CD8-positive, alpha-beta memory T cell (primary cell): ENCODE measurements at regions not wholly inside any gene's neighbourhood (a gene's known extent, or its start where the extent isn't known, plus 50 kb on each side); places are given as distances from the start of the nearest gene placed in this dataset.

Experiments
- CTCF ChIA-PET: fragments of 350-600 bp; sonication (Branson Sonifier 250); formaldehyde crosslinking; loops from one replicate; lab custom pipeline; 2021; ENCODE audit warnings: antibody characterized with exemption; lab: Charles Lee
- POLR2A ChIA-PET: fragments of 350-600 bp; sonication (Branson Sonifier 250); formaldehyde crosslinking; loops from one replicate; lab custom pipeline; 2021; ENCODE audit warnings: antibody characterized with exemption; lab: Charles Lee
- DNase-seq, 5 donors: peaks; one replicate each; pipeline versions ENCODE4 v3.0.0 to v3.0.0-alpha.2; 2020 to 2022; ENCODE audit warnings: mixed read lengths in 1 of 5
- H3K27ac ChIP-seq: one replicate; pipeline ENCODE4 v1.7.0; 2013; ENCODE audit warnings: low read depth, mild to moderate bottlenecking, low read length, moderate library complexity
- H3K27me3 ChIP-seq: 2 replicates; pipeline ENCODE4 v1.7.0; 2013; ENCODE audit warnings: low read length, mild to moderate bottlenecking; ENCODE audit not compliant: insufficient read depth, poor library complexity, severe bottlenecking
- H3K36me3 ChIP-seq: 2 replicates; pipeline ENCODE4 v1.7.0; 2013; ENCODE audit warnings: mild to moderate bottlenecking, low read length, moderate library complexity; ENCODE audit not compliant: insufficient read depth
- H3K4me1 ChIP-seq: 2 replicates; pipeline ENCODE4 v1.7.0; 2013; ENCODE audit warnings: mild to moderate bottlenecking, low read length, moderate library complexity; ENCODE audit not compliant: insufficient read depth
- H3K4me3 ChIP-seq: 2 replicates; pipeline ENCODE4 v1.7.0; 2013; ENCODE audit warnings: mild to moderate bottlenecking, low read length
- H3K9me3 ChIP-seq: 2 replicates; pipeline ENCODE4 v1.7.0; 2013; ENCODE audit warnings: mild to moderate bottlenecking, low read length
- H3K27ac Mint-ChIP-seq, 8 donors: one replicate each; pipeline ENCODE4 v1.8.0; 2020 to 2021; ENCODE audit warnings: mixed read lengths in 8 of 8, mild to moderate bottlenecking in 6 of 8, inconsistent platforms in 3 of 8, moderate library complexity in 3 of 8
- H3K27me3 Mint-ChIP-seq, 2 donors: one replicate each; pipeline ENCODE4 v1.8.0; 2020 to 2021; ENCODE audit warnings: mixed read lengths in 2 of 2, mild to moderate bottlenecking in 1 of 2, moderate library complexity in 1 of 2
- H3K36me3 Mint-ChIP-seq, 3 donors: one replicate each; pipeline ENCODE4 v1.8.0; 2020 to 2021; ENCODE audit warnings: mixed read lengths in 3 of 3, inconsistent platforms in 1 of 3, mild to moderate bottlenecking in 1 of 3
- H3K4me1 Mint-ChIP-seq, 3 donors: one replicate each; pipeline ENCODE4 v1.8.0; 2020 to 2021; ENCODE audit warnings: mixed read lengths in 3 of 3, inconsistent platforms in 1 of 3, mild to moderate bottlenecking in 1 of 3
- H3K4me3 Mint-ChIP-seq, 7 donors: one replicate each; pipeline ENCODE4 v1.8.0; 2020 to 2021; ENCODE audit warnings: mixed read lengths in 7 of 7, mild to moderate bottlenecking in 6 of 7, moderate library complexity in 4 of 7, inconsistent platforms in 2 of 7
- H3K9me3 Mint-ChIP-seq, 5 donors: one replicate each; pipeline ENCODE4 v1.8.0; 2020 to 2022; ENCODE audit warnings: mixed read lengths in 5 of 5, mild to moderate bottlenecking in 3 of 5, moderate library complexity in 2 of 5, inconsistent platforms in 1 of 5

DNA sequence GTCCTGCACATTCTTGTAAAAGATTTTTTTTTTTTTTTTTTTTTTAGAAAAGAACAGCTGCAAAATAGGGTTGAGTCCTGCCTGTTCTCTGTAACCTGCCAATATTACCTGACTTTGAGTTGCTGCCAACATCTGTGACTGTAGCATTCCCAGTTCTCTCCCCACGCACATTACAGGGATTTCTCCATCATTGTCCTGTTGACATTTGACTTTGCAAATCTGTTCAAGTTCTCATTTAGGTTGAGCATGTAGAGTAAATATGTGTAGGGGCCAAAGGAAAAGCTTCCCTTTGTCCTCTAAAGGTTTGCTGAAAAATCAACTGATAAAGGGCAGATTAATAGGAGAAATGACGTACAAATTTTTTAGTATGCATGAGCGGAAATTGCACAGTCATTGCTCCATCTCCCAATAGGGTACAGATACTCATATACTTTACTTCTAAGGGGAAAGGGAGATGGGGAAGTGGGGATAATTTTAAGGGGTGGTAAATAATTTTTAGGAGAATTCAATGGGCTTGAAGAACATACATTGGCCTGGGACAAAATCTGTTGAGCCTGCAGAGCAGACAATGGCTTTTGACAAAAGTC lies 385.5 kb downstream of the PIK3C3 start:
- peaks cover 0 to 9% (median 0%) of the 10 kb centered on the region in 3 donors for H3K36me3 Mint-ChIP-seq
- H3K4me3 Mint-ChIP-seq, result no peak overlapping the region
- no peaks in the 10 kb centered on the region for H3K4me1 ChIP-seq
- no peaks in the 10 kb centered on the region for H3K9me3 ChIP-seq
- H3K9me3 Mint-ChIP-seq, result peaks cover 4 to 13% (median 9%) of the 10 kb centered on the region in 5 donors
- ChIA-PET CTCF (no interaction called here), POLR2A (no interaction called here)
- no peak overlapping the region for H3K27ac Mint-ChIP-seq
- H3K27me3 Mint-ChIP-seq, result peaks cover 0 to 3% of the 10 kb centered on the region in 2 donors
- no peak overlapping the region for H3K4me3 ChIP-seq
- H3K27me3 ChIP-seq, result no peaks in the 10 kb centered on the region
- no peak overlapping the region for H3K27ac ChIP-seq
- no peaks in the 10 kb centered on the region for H3K4me1 Mint-ChIP-seq
- H3K36me3 ChIP-seq, result no peaks in the 10 kb centered on the region
- DNase-seq, result no peak

DNA sequence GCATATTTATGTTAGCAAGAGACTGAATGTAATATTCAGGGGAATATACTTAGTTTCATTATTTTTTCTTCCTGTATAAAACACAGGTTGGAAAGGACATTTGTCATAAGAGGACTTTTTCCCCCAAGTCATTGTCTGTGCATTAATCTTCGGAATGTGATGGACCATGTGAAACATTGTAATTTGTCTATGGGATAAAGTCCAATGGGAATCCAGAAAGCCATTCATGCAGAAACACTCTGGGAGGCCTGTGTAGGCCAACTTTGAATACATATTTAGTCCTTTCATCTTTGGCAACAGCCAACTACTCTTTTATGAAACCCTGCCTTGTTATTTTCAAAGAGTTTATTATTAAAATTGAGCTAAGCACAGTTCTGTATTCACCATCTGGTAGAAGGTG lies 386.4 kb downstream of the PIK3C3 start:
- H3K36me3 ChIP-seq, result no peaks in the 10 kb centered on the region
- H3K9me3 ChIP-seq, result no peaks in the 10 kb centered on the region
- Mint-ChIP-seq H3K4me1 (no peaks in the 10 kb centered on the region), H3K27me3 (peaks cover 0 to 3% of the 10 kb centered on the region in 2 donors), H3K9me3 (peaks cover 4 to 13% (median 9%) of the 10 kb centered on the region in 5 donors), H3K27ac (no peak overlapping the region), H3K4me3 (no peak overlapping the region), H3K36me3 (peaks cover 0 to 7% (median 0%) of the 10 kb centered on the region in 3 donors)
- DNase-seq, result no peak
- CTCF ChIA-PET, result no interaction called here
- H3K27ac ChIP-seq, result no peak overlapping the region
- no peaks in the 10 kb centered on the region for H3K27me3 ChIP-seq
- H3K4me3 ChIP-seq, result no peak overlapping the region
- POLR2A ChIA-PET, result no interaction called here
- no peaks in the 10 kb centered on the region for H3K4me1 ChIP-seq

DNA sequence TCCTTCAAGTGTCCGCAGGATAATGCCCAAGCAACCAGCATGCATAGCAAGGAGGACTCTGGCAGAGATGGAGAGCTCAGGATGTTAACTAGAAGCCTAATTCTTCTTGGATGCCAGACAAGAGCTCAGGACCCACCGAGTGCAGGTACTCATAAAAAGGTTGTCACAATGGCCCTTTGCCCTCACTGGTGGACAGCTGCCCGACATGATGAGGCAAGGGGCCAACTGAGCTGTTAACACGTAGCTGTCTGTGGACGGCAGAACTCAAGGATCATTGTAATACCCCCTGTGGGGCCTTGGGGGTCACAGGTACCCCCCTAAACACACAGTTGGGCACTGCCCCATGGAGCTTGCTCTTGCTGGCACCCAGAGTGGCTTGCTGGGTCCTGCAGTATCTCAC lies 393.7 kb downstream of the PIK3C3 start:
- Histone ChIP-seq H3K9me3 (no peaks in the 10 kb centered on the region), H3K27ac (no peak overlapping the region), H3K4me3 (no peak overlapping the region), H3K4me1 (no peaks in the 10 kb centered on the region), H3K36me3 (no peaks in the 10 kb centered on the region), H3K27me3 (no peaks in the 10 kb centered on the region)
- Mint-ChIP-seq H3K27me3 (peaks cover 0 to 2% of the 10 kb centered on the region in 2 donors), H3K9me3 (peaks cover 0 to 7% (median 2%) of the 10 kb centered on the region in 5 donors), H3K27ac (no peak overlapping the region), H3K4me3 (no peak overlapping the region), H3K36me3 (no peaks in the 10 kb centered on the region), H3K4me1 (no peaks in the 10 kb centered on the region)
- CTCF ChIA-PET, result no interaction called here
- no peak for DNase-seq
- POLR2A ChIA-PET, result no interaction called here

DNA sequence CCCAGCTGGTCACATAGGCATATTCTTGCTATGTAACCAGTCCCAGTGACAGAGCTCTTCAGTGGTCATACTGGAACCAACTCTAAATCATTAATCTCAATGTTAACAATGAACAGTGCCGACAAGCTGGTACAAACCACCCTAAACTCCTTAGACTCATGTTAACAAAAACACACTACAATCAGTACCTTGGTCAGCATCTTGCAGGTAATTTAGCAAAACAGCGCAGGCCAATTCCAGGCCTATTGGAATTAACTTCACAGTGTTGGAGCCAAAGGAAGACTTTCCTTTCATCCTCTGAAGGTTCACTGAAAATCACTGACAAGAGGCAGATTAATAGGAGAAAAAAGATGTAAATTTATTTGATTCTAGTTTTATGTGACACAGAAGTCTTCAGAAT lies 396.4 kb downstream of the PIK3C3 start:
- Mint-ChIP-seq H3K9me3 (peaks cover 0 to 4% (median 1%) of the 10 kb centered on the region in 5 donors), H3K4me1 (no peaks in the 10 kb centered on the region), H3K27me3 (peaks cover 0 to 2% of the 10 kb centered on the region in 2 donors), H3K36me3 (no peaks in the 10 kb centered on the region), H3K27ac (no peak overlapping the region), H3K4me3 (no peak overlapping the region)
- no peak for DNase-seq
- no peaks in the 10 kb centered on the region for H3K4me1 ChIP-seq
- ChIA-PET CTCF (no interaction called here), POLR2A (no interaction called here)
- no peaks in the 10 kb centered on the region for H3K36me3 ChIP-seq
- no peaks in the 10 kb centered on the region for H3K27me3 ChIP-seq
- H3K27ac ChIP-seq, result no peak overlapping the region
- H3K9me3 ChIP-seq, result no peaks in the 10 kb centered on the region
- H3K4me3 ChIP-seq, result no peak overlapping the region

DNA sequence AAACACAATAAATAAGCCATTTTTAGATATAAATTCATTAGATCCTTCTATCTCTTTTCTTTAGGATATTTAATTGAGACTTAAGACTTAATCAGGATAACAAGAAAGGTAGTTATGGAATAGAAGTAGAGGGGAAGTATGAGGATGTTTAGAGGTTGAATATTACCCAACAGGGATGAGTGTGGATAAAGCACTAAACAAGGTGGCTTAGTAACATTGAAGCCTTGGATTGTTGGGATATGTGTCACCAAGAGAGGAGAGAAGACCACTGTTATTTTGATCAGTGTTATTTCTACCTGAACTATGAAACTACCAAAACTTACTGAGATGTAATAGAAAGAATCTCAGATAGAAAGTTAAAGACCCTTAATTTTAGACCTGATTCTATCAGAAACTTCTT lies 405.7 kb downstream of the PIK3C3 start:
- H3K36me3 Mint-ChIP-seq, result peaks cover 0 to 2% (median 0%) of the 10 kb centered on the region in 3 donors
- CTCF ChIA-PET, result no interaction called here

DNA sequence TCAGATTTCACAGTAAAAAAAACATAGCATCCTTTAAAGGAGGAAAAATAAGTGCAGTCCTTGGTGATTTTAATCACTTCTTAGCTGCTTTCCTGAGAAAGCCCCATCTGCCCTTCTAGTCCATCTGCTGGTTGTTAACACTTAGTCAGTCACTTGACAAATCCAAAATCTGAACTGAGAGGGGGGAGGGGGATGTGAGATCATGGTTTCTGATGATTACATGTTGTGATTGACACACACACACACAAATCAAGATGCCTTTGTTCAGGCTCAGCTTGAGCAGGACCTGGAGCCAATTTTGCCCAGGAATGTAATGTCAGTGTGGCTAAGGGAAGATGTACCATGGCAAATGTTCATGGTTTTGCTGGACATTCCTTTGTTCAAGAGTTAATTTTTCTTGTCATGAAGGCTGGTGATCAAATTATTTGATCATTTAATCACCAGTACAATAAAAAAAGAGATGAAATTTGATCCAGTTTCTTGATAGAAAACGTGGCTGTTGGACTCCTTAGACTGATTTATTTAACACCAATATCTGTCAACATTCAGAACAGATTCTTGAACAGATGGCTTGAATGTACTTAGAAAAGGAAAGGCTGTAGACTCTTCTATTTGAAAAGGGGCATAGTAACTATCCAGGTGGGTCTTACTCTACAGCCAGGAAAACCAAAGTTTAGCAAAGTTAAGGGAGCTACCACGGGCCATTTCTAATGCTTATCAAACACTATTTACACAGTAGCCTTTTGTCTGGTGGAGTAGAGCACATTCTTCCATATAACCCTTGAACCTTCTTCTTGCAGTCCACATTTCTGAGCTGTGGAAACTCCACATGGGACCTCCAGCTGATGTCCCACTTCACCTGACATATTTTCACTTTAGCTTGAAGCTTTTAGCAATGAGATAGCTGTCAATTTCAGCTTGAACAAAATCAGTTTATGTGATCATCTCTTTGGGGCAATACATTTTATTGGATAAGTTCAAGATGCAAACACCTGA lies 408.7 kb downstream of the PIK3C3 start:
- no peak for DNase-seq
- ChIA-PET POLR2A (no interaction called here), CTCF (no interaction called here)
- Histone ChIP-seq H3K4me3 (no peak overlapping the region), H3K4me1 (no peaks in the 10 kb centered on the region), H3K9me3 (no peaks in the 10 kb centered on the region), H3K27ac (no peak overlapping the region), H3K27me3 (no peaks in the 10 kb centered on the region), H3K36me3 (no peaks in the 10 kb centered on the region)
- Mint-ChIP-seq H3K4me3 (no peak overlapping the region), H3K9me3 (peaks cover 0 to 5% (median 0%) of the 10 kb centered on the region in 5 donors), H3K36me3 (peaks cover 0 to 2% (median 0%) of the 10 kb centered on the region in 3 donors), H3K27me3 (no peaks in the 10 kb centered on the region), H3K4me1 (no peaks in the 10 kb centered on the region), H3K27ac (no peak overlapping the region)

More for the DNA sequence above, 405.7 kb downstream of the PIK3C3 start:
- Mint-ChIP-seq H3K27me3 (no peaks in the 10 kb centered on the region), H3K27ac (no peak overlapping the region), H3K4me3 (no peak overlapping the region), H3K4me1 (no peaks in the 10 kb centered on the region), H3K9me3 (peaks cover 0 to 5% (median 0%) of the 10 kb centered on the region in 5 donors)
- Histone ChIP-seq H3K36me3 (no peaks in the 10 kb centered on the region), H3K4me3 (no peak overlapping the region), H3K27ac (no peak overlapping the region), H3K27me3 (no peaks in the 10 kb centered on the region), H3K4me1 (no peaks in the 10 kb centered on the region), H3K9me3 (no peaks in the 10 kb centered on the region)
- POLR2A ChIA-PET, result no interaction called here
- DNase-seq, result no peak

DNA sequence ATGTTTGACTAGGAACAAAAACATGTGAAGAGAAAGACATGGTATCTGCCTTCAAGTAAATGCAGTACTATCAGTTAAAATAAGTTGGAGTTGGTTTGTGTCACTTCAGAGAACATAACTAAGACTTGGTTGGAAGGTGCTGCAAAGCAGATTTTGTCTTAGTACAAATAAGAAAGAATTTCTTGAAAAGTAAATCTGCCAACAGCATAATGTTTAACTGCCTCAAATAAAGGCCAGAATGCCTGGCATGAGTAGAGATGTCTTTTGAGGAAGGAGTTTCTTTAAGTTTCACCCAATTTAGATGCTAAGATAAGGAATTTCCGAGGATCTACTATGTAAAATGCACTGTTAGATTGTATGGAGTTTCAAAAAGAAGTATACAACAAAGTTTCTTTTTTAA lies 409.7 kb downstream of the PIK3C3 start:
- Histone ChIP-seq H3K4me1 (no peaks in the 10 kb centered on the region), H3K4me3 (no peak overlapping the region), H3K27ac (no peak overlapping the region), H3K27me3 (no peaks in the 10 kb centered on the region), H3K9me3 (no peaks in the 10 kb centered on the region), H3K36me3 (no peaks in the 10 kb centered on the region)
- no peaks in the 10 kb centered on the region for H3K27me3 Mint-ChIP-seq
- DNase-seq, result no peak
- no peak overlapping the region for H3K27ac Mint-ChIP-seq
- H3K4me3 Mint-ChIP-seq, result no peak overlapping the region
- POLR2A ChIA-PET, result no interaction called here
- peaks cover 0 to 2% (median 0%) of the 10 kb centered on the region in 3 donors for H3K36me3 Mint-ChIP-seq
- CTCF ChIA-PET, result no interaction called here
- no peaks in the 10 kb centered on the region for H3K4me1 Mint-ChIP-seq
- H3K9me3 Mint-ChIP-seq, result peaks cover 0 to 5% (median 0%) of the 10 kb centered on the region in 5 donors

DNA sequence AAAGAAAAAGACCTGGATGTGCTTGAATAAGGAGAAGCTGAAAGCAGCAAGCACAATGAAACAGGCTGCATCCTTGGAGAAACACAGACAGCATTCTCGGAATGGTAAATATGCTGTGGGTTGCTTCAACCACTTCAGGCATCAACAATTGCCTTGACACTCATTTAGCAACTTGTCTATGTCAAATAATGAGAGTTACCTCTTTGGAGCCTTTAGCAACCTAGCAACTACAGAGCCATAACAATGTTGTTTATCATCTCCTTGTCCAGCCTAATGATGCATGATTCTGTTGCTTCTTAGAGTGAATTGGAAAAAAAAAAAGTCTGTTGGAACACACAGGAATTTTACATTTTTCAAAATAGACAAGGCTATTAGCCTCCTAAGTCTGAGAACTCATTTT lies 410.6 kb downstream of the PIK3C3 start:
- H3K4me1 ChIP-seq, result no peaks in the 10 kb centered on the region
- no peaks in the 10 kb centered on the region for H3K27me3 Mint-ChIP-seq
- DNase-seq, result no peak
- ChIA-PET CTCF (no interaction called here), POLR2A (no interaction called here)
- no peak overlapping the region for H3K4me3 ChIP-seq
- H3K27ac Mint-ChIP-seq, result no peak overlapping the region
- H3K4me1 Mint-ChIP-seq, result no peaks in the 10 kb centered on the region
- H3K9me3 Mint-ChIP-seq, result peaks cover 0 to 8% (median 0%) of the 10 kb centered on the region in 5 donors
- H3K27me3 ChIP-seq, result no peaks in the 10 kb centered on the region
- H3K27ac ChIP-seq, result no peak overlapping the region
- no peaks in the 10 kb centered on the region for H3K36me3 ChIP-seq
- no peaks in the 10 kb centered on the region for H3K9me3 ChIP-seq
- H3K36me3 Mint-ChIP-seq, result peaks cover 0 to 2% (median 0%) of the 10 kb centered on the region in 3 donors
- H3K4me3 Mint-ChIP-seq, result no peak overlapping the region
